Endodermal cell (in vitro differentiated cells): ENCODE measurements at regions not wholly inside any gene's neighbourhood (a gene's known extent, or its start where the extent isn't known, plus 50 kb on each side); places are given as distances from the start of the nearest gene placed in this dataset.
"Not testable (repeated sequence)": the region's sequence is repeated elsewhere in the genome, so short reads cannot be mapped to it uniquely, and the experiment has no call there.

Experiments used
- DNase-seq: peaks from one replicate; pipeline ENCODE4 v3.0.0-alpha.2; 2017
- H3K27ac ChIP-seq: 2 replicates; pipeline ENCODE4 v1.5.1; 2013; ENCODE audit warnings: mild to moderate bottlenecking, low read depth, low read length, moderate library complexity
- H3K27me3 ChIP-seq: 2 replicates; pipeline ENCODE4 v1.6.1; 2013; ENCODE audit warnings: mild to moderate bottlenecking, low read length, moderate library complexity; ENCODE audit not compliant: insufficient read depth, control insufficient read depth, poor library complexity, severe bottlenecking
- H3K36me3 ChIP-seq: 2 replicates; pipeline ENCODE4 v1.7.0; 2013; ENCODE audit warnings: mild to moderate bottlenecking, low read length, moderate library complexity; ENCODE audit not compliant: control insufficient read depth, insufficient read depth
- H3K4me1 ChIP-seq: one replicate; pipeline ENCODE4 v1.7.0; 2013; ENCODE audit warnings: low read length; ENCODE audit not compliant: control insufficient read depth, insufficient read depth
- H3K4me3 ChIP-seq: 2 replicates; pipeline ENCODE4 v1.5.1; 2013; ENCODE audit warnings: mild to moderate bottlenecking, low read length, moderate library complexity
- H3K9ac ChIP-seq: 2 replicates; pipeline ENCODE4 v1.6.1; 2013; ENCODE audit warnings: mild to moderate bottlenecking, low read length, moderate library complexity; ENCODE audit not compliant: poor library complexity, severe bottlenecking; ENCODE audit errors: extremely low read depth
- H3K9me3 ChIP-seq: 2 replicates; pipeline ENCODE4 v1.6.1; 2013; ENCODE audit warnings: mild to moderate bottlenecking, low read length, moderate library complexity; ENCODE audit not compliant: control insufficient read depth
- H3K27ac Mint-ChIP-seq: 2 replicates; pipeline ENCODE4 v1.8.0; 2020; ENCODE audit warnings: mixed read lengths
- H3K27me3 Mint-ChIP-seq: 2 replicates; pipeline ENCODE4 v1.8.0; 2021; ENCODE audit warnings: mild to moderate bottlenecking, mixed read lengths; ENCODE audit not compliant: insufficient read depth
- H3K36me3 Mint-ChIP-seq: 2 replicates; pipeline ENCODE4 v1.8.0; 2020; ENCODE audit warnings: low read depth, mixed read lengths
- H3K4me1 Mint-ChIP-seq: 2 replicates; pipeline ENCODE4 v1.8.0; 2020; ENCODE audit warnings: mixed read lengths
- H3K4me3 Mint-ChIP-seq: 2 replicates; pipeline ENCODE4 v1.8.0; 2020; ENCODE audit warnings: mild to moderate bottlenecking, moderate library complexity, mixed read lengths
- H3K9me3 Mint-ChIP-seq: 2 replicates; pipeline ENCODE4 v1.8.0; 2020; ENCODE audit warnings: mild to moderate bottlenecking, mixed read lengths
- CTCF ChIP-seq: fragments of 200-600 bp; sonication (generic); conservative IDR thresholded peaks from 2 replicates; pipeline ENCODE4 v1.5.0; 2021; ENCODE audit warnings: antibody characterized with exemption, mild to moderate bottlenecking
- WGBS, 2 experiments: methylation state at CpG; one replicate each; pipeline versions ENCODE4 v1.1.5 to v1.1.7; 2013; ENCODE audit warnings: missing lambda C conversion rate in 2 of 2, mixed read lengths in 1 of 2; ENCODE audit not compliant: insufficient coverage in 1 of 2, insufficient read length in 1 of 2; 5-methylcytosine and 5-hydroxymethylcytosine counted together

GRCh38 chr12:28755027-28755426, 394.1 kb upstream of the FAR2 start:
- 67 to 81% methylated on average over 1 of the region's 1 CpG for WGBS, 2 experiments

GRCh38 chr12:28759333-28759732, 389.7 kb upstream of the FAR2 start:
- peaks cover 14% of the 10 kb centered on the region for H3K36me3 Mint-ChIP-seq
- peak overlapping the region; percentile 12 for H3K27ac Mint-ChIP-seq
- Histone ChIP-seq H3K9me3 (no peaks in the 10 kb centered on the region), H3K27me3 (no peaks in the 10 kb centered on the region), H3K27ac (no peak overlapping the region), H3K4me1 (no peaks in the 10 kb centered on the region), H3K36me3 (no peaks in the 10 kb centered on the region), H3K4me3 (no peak overlapping the region), H3K9ac (no peak overlapping the region)
- H3K9me3 Mint-ChIP-seq: peaks cover 64% of the 10 kb centered on the region
- DNase-seq: peak; percentile 87
- no peaks in the 10 kb centered on the region for H3K27me3 Mint-ChIP-seq
- 59% methylated on average over 1 of the region's 1 CpG; no CpG with 5 or more reads in 1 of the 2 experiments for WGBS, 2 experiments
- H3K4me3 Mint-ChIP-seq: no peak overlapping the region
- H3K4me1 Mint-ChIP-seq: no peaks in the 10 kb centered on the region
- peak; percentile 27 for TF ChIP-seq CTCF

More at GRCh38 chr12:28755027-28755426, 394.1 kb upstream of the FAR2 start:
- peaks cover 57% of the 10 kb centered on the region for H3K9me3 Mint-ChIP-seq
- no peaks in the 10 kb centered on the region for H3K27me3 Mint-ChIP-seq
- Histone ChIP-seq H3K9me3 (no peaks in the 10 kb centered on the region), H3K27ac (no peak overlapping the region), H3K9ac (no peak overlapping the region), H3K4me1 (no peaks in the 10 kb centered on the region), H3K4me3 (no peak overlapping the region), H3K27me3 (no peaks in the 10 kb centered on the region), H3K36me3 (no peaks in the 10 kb centered on the region)
- peaks cover 10% of the 10 kb centered on the region for H3K36me3 Mint-ChIP-seq
- DNase-seq: no peak
- TF ChIP-seq CTCF: no peak
- H3K4me1 Mint-ChIP-seq: no peaks in the 10 kb centered on the region
- H3K4me3 Mint-ChIP-seq: no peak overlapping the region
- H3K27ac Mint-ChIP-seq: no peak overlapping the region

- not testable (repeated sequence) for H3K9ac ChIP-seq, H3K27me3 Mint-ChIP-seq, H3K4me3 Mint-ChIP-seq, H3K27ac ChIP-seq, H3K9me3 ChIP-seq, H3K27ac Mint-ChIP-seq, H3K4me3 ChIP-seq, H3K27me3 ChIP-seq, H3K4me1 ChIP-seq, H3K36me3 ChIP-seq, DNase-seq, H3K4me1 Mint-ChIP-seq
- Mint-ChIP-seq H3K9me3 (peaks cover 58% of the 10 kb centered on the region), H3K36me3 (peaks cover 11% of the 10 kb centered on the region)
- 93 to 95% methylated on average over 8 to 31 of the region's 33 CpGs for WGBS, 2 experiments
Observed at GRCh38 chr12:28760040-28760903, 388.8 kb upstream of the FAR2 start.

- H3K27me3 Mint-ChIP-seq, H3K9ac ChIP-seq, H3K27ac ChIP-seq, H3K4me3 ChIP-seq, H3K36me3 Mint-ChIP-seq, H3K4me1 ChIP-seq, H3K27ac Mint-ChIP-seq, H3K36me3 ChIP-seq, H3K4me3 Mint-ChIP-seq, DNase-seq, H3K9me3 ChIP-seq, H3K27me3 ChIP-seq, H3K4me1 Mint-ChIP-seq: not testable (repeated sequence)
- H3K9me3 Mint-ChIP-seq: peaks cover 47% of the 10 kb centered on the region
- 93% methylated on average over 5 of the region's 5 CpGs; no CpG with 5 or more reads in 1 of the 2 experiments for WGBS, 2 experiments
Observed at GRCh38 chr12:28761897-28762296, 387.2 kb upstream of the FAR2 start.
